ENCODE measurements at regions not wholly inside any gene's neighbourhood (a gene's known extent, or its start where the extent isn't known, plus 50 kb on each side); places are given as distances from the start of the nearest gene placed in this dataset.

- Histone ChIP-seq H3K9ac (ENCODE audit: extremely low read depth, insufficient read length, low read length) (no peak overlapping the region), H3K4ac (ENCODE audit: low read depth, low read length) (no peak overlapping the region), H2BK5ac (ENCODE audit: insufficient read length, low read length) (no peak overlapping the region), H4K5ac (ENCODE audit: insufficient read length, low read depth, low read length) (no peak overlapping the region), H3K23me2 (ENCODE audit: insufficient read length, low read depth, low read length, poor library complexity, severe bottlenecking) (no peaks in the 10 kb centered on the region), H3K23ac (ENCODE audit: insufficient read length, low read depth, low read length) (no peak overlapping the region), H2BK15ac (ENCODE audit: low read depth, low read length) (no peak overlapping the region), H2BK12ac (ENCODE audit: insufficient read length, low read depth, low read length) (no peak overlapping the region), H3K27ac (ENCODE audit: insufficient read length, low read depth, low read length) (no peak overlapping the region), H2BK120ac (ENCODE audit: low read depth, low read length, poor library complexity, severe bottlenecking) (no peak overlapping the region), H3K27me3 (ENCODE audit: insufficient read depth, low read length) (no peaks in the 10 kb centered on the region), H4K8ac (replicated peaks; ENCODE audit: insufficient read length, low read depth, low read length) (no peak overlapping the region), H2AFZ (ENCODE audit: low read length) (no peak overlapping the region), H3K79me2 (ENCODE audit: insufficient read depth, low read length) (no peaks in the 10 kb centered on the region), H4K91ac (ENCODE audit: insufficient read length, low read depth, low read length) (no peak overlapping the region), H3T11ph (ENCODE audit: low read length) (no peak overlapping the region), H3K4me1 (ENCODE audit: insufficient read depth, low read length) (no peaks in the 10 kb centered on the region), H3K18ac (ENCODE audit: insufficient read length, low read depth, low read length) (no peak overlapping the region), H3K79me1 (ENCODE audit: insufficient read depth, low read depth, low read length, poor library complexity, severe bottlenecking) (no peaks in the 10 kb centered on the region), H3K9me3 (ENCODE audit: control insufficient read depth, low read depth, low read length) (peaks cover 9% of the 10 kb centered on the region), H3K14ac (ENCODE audit: insufficient read depth, low read length) (no peak overlapping the region), H3K4me2 (ENCODE audit: insufficient read depth, insufficient read length, low read length) (no peak overlapping the region), H2AK5ac (ENCODE audit: insufficient read length, low read length) (no peak overlapping the region), H4K20me1 (ENCODE audit: control insufficient read depth, insufficient read depth, insufficient read length) (no peaks in the 10 kb centered on the region), H3K56ac (ENCODE audit: insufficient read length, low read depth, low read length) (no peak overlapping the region), H2BK20ac (ENCODE audit: low read depth, low read length, poor library complexity, severe bottlenecking) (no peak overlapping the region)
- no peaks in the 10 kb centered on the region for H3K4me1 Mint-ChIP-seq
- H3K27me3 Mint-ChIP-seq (ENCODE audit: low read depth) = peaks cover 2% of the 10 kb centered on the region
- WGBS (ENCODE audit: extremely low coverage, insufficient read length, low lambda C conversion rate) = no CpG with 5 or more reads among the region's 4 CpGs
- no peak overlapping the region for H3K4me3 Mint-ChIP-seq
- H3K9me3 Mint-ChIP-seq = peaks cover 28 to 42% of the 10 kb centered on the region in 2 experiments
- no peak for TF ChIP-seq CTCF (conservative IDR thresholded peaks at IDR 0.05)
- peaks cover 12 to 17% (median 17%) of the 10 kb centered on the region in 3 experiments for H3K36me3 Mint-ChIP-seq (ENCODE audit: insufficient read depth in 1 of 3, low read depth in 3 of 3)
- no peak for DNase-seq
- no peak overlapping the region for H3K27ac Mint-ChIP-seq
Observed at GRCh38 chr4:144310535-144310934, 170.0 kb upstream of the GYPA start.
